ENCODE measurements at regions not wholly inside any gene's neighbourhood (a gene's known extent, or its start where the extent isn't known, plus 50 kb on each side); places are given as distances from the start of the nearest gene placed in this dataset.

GRCh38 chr4:36872679-36873078 lies 371.9 kb upstream of the NWD2 start:
- no peaks in the 10 kb centered on the region for H3K4me1 ChIP-seq
- H3K9me3 ChIP-seq: no peaks in the 10 kb centered on the region
- no peaks in the 10 kb centered on the region for H3K36me3 ChIP-seq
- H3K27me3 ChIP-seq: no peaks in the 10 kb centered on the region
- DNase-seq (ENCODE audit: low spot score in 2 of 2): no peak
- no peak overlapping the region for H3K4me3 ChIP-seq
- WGBS, 2 donors: 76 to 81% methylated on average over 1 of the region's 1 CpG
- TF ChIP-seq EP300 (IDR thresholded peaks at IDR 0.05) (no peak), POLR2A (IDR thresholded peaks at IDR 0.05) (no peak)
- TF ChIP-seq, protein P1, sequence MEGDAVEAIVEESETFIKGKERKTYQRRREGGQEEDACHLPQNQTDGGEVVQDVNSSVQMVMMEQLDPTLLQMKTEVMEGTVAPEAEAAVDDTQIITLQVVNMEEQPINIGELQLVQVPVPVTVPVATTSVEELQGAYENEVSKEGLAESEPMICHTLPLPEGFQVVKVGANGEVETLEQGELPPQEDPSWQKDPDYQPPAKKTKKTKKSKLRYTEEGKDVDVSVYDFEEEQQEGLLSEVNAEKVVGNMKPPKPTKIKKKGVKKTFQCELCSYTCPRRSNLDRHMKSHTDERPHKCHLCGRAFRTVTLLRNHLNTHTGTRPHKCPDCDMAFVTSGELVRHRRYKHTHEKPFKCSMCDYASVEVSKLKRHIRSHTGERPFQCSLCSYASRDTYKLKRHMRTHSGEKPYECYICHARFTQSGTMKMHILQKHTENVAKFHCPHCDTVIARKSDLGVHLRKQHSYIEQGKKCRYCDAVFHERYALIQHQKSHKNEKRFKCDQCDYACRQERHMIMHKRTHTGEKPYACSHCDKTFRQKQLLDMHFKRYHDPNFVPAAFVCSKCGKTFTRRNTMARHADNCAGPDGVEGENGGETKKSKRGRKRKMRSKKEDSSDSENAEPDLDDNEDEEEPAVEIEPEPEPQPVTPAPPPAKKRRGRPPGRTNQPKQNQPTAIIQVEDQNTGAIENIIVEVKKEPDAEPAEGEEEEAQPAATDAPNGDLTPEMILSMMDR (IDR thresholded peaks at IDR 0.05): no peak
- no peak overlapping the region for H3K27ac ChIP-seq

GRCh38 chr4:36884151-36884550 lies 360.4 kb upstream of the NWD2 start:
- Histone ChIP-seq H3K4me3 (no peak overlapping the region), H3K27me3 (no peaks in the 10 kb centered on the region), H3K27ac (no peak overlapping the region), H3K9me3 (no peaks in the 10 kb centered on the region), H3K4me1 (no peaks in the 10 kb centered on the region), H3K36me3 (no peaks in the 10 kb centered on the region)
- DNase-seq (ENCODE audit: low spot score in 2 of 2): no peak
- 84 to 86% methylated on average over 3 of the region's 3 CpGs for WGBS, 2 donors
- TF ChIP-seq POLR2A (IDR thresholded peaks at IDR 0.05): no peak
- TF ChIP-seq, protein P1 (IDR thresholded peaks at IDR 0.05): no peak

DNA sequence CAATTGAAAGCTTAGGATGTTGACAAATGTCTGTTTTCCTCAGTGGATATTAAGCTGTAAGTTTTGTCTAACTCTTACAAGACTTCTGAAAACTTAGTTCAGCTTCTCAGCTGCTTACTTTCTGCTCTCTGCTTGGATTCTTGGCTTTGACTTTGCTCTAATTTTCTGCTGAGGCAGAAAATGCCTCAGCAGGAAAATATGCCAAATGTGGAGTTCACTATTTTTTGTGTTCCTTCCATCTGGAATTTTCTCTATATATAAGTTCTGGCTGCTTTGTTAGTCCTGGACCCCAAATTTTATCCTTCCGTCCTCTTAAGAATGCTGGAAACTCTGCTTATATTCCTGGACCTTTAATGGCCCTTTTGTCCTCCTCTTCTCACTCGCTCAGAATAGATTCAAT lies 352.6 kb upstream of the NWD2 start:
- no peak for TF ChIP-seq POLR2A (IDR thresholded peaks at IDR 0.05)
- TF ChIP-seq, protein P1 (IDR thresholded peaks at IDR 0.05): no peak
- TF ChIP-seq EP300 (IDR thresholded peaks at IDR 0.05): no peak
- Histone ChIP-seq H3K4me1 (no peaks in the 10 kb centered on the region), H3K36me3 (no peaks in the 10 kb centered on the region), H3K4me3 (no peak overlapping the region), H3K27me3 (no peaks in the 10 kb centered on the region), H3K9me3 (no peaks in the 10 kb centered on the region), H3K27ac (no peak overlapping the region)
- no peak for DNase-seq (ENCODE audit: low spot score in 2 of 2)
- 13 to 31% methylated on average over 2 of the region's 2 CpGs for WGBS, 2 donors

- Histone ChIP-seq H3K36me3 (no peaks in the 10 kb centered on the region), H3K4me1 (no peaks in the 10 kb centered on the region), H3K4me3 (no peak overlapping the region), H3K27me3 (no peaks in the 10 kb centered on the region), H3K9me3 (no peaks in the 10 kb centered on the region), H3K27ac (no peak overlapping the region)
- 87 to 96% methylated on average over 4 of the region's 4 CpGs for WGBS, 2 donors
- TF ChIP-seq, protein P1 (IDR thresholded peaks at IDR 0.05): no peak
- no peak for TF ChIP-seq POLR2A (IDR thresholded peaks at IDR 0.05)
- TF ChIP-seq EP300 (IDR thresholded peaks at IDR 0.05): no peak
- DNase-seq (ENCODE audit: low spot score in 2 of 2): no peak
Observed at GRCh38 chr4:36900446-36900987, 344.0 kb upstream of the NWD2 start.

DNA sequence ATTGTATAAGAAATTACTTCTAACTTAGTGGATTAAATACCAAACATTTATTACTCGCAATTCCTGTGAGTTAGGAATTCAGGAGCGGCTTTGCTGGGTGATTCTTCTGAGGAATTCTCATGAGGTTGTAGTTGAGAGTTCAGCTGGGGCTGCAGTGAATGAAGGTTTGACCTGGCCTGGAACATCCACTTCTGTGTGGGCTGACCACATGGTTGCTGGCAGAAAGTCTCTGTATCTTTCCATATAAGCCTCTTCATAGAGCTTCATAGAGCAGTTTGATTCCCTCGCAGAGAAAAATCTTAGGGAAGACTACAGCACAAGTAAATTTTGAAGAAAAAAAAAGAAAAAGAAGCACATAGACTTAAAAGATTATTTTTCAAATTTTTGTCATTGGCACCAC lies 339.7 kb upstream of the NWD2 start:
- TF ChIP-seq, protein P1 (IDR thresholded peaks at IDR 0.05): no peak
- TF ChIP-seq POLR2A (IDR thresholded peaks at IDR 0.05): no peak
- TF ChIP-seq EP300 (IDR thresholded peaks at IDR 0.05): no peak
- H3K36me3 ChIP-seq: no peaks in the 10 kb centered on the region
- no peaks in the 10 kb centered on the region for H3K27me3 ChIP-seq
- no peak overlapping the region for H3K4me3 ChIP-seq
- H3K9me3 ChIP-seq: no peaks in the 10 kb centered on the region
- 61 to 65% methylated on average over 3 of the region's 3 CpGs for WGBS, 2 donors
- no peak overlapping the region for H3K27ac ChIP-seq
- DNase-seq (ENCODE audit: low spot score in 2 of 2): peak in 1 of 2 donors; percentile 21
- no peaks in the 10 kb centered on the region for H3K4me1 ChIP-seq
